Lung (tissue), 11 donors: ENCODE measurements at regions not wholly inside any gene's neighbourhood (a gene's known extent, or its start where the extent isn't known, plus 50 kb on each side); places are given as distances from the start of the nearest gene placed in this dataset.

Source experiments
- ATAC-seq: fragments of 200-7000 bp; cut with Tn5 transposase; one replicate; pipeline ENCODE4 v1.9.1; 2020; ENCODE audit warnings: moderate number of reproducible peaks; ENCODE audit not compliant: insufficient read depth, low FRiP score
- DNase-seq, 3 donors: peaks; one replicate each; pipeline ENCODE4 v3.0.0-alpha.2; 2013 to 2017
- H3K27ac ChIP-seq, 2 donors: one replicate each; pipeline ENCODE4 v1.5.1; 2013; ENCODE audit warnings: mild to moderate bottlenecking in 2 of 2, moderate library complexity in 2 of 2, control low read depth in 1 of 2, inconsistent platforms in 1 of 2, low read depth in 1 of 2, low read length in 1 of 2
- H3K27me3 ChIP-seq, 3 donors: one replicate each; pipeline ENCODE4 v1.5.1; 2013; ENCODE audit warnings: low read length in 2 of 3; ENCODE audit not compliant: control insufficient read depth in 3 of 3, insufficient read depth in 3 of 3
- H3K36me3 ChIP-seq, 4 donors: one replicate each; pipeline ENCODE4 v1.5.1; 2013; ENCODE audit warnings: low read length in 4 of 4, mild to moderate bottlenecking in 1 of 4, moderate library complexity in 1 of 4; ENCODE audit not compliant: control insufficient read depth in 4 of 4, insufficient read depth in 4 of 4
- H3K4me1 ChIP-seq, 5 donors: one replicate each; pipeline ENCODE4 v1.5.1; 2013; ENCODE audit warnings: low read length in 5 of 5, mild to moderate bottlenecking in 2 of 5, moderate library complexity in 1 of 5; ENCODE audit not compliant: control insufficient read depth in 5 of 5, insufficient read depth in 5 of 5
- H3K4me3 ChIP-seq: one replicate; pipeline ENCODE4 v1.5.1; 2013; ENCODE audit warnings: mild to moderate bottlenecking, control low read depth, moderate library complexity
- H3K9ac ChIP-seq, 2 donors: one replicate each; pipeline ENCODE4 v1.5.1; 2013; ENCODE audit warnings: low read length in 2 of 2, control low read depth in 1 of 2; ENCODE audit not compliant: insufficient read depth in 1 of 2
- H3K9me3 ChIP-seq, 4 donors: one replicate each; pipeline ENCODE4 v1.5.1; 2013; ENCODE audit warnings: low read length in 3 of 4, mild to moderate bottlenecking in 1 of 4, moderate library complexity in 1 of 4; ENCODE audit not compliant: control insufficient read depth in 4 of 4, insufficient read depth in 3 of 4
- WGBS, 2 donors: extraction: QIAGEN DNeasy Blood & Tissue Kit; methylation state at CpG; one replicate each; pipeline ENCODE4 v1.1.7; 2013; 5-methylcytosine and 5-hydroxymethylcytosine counted together
- TF ChIP-seq, protein P1 (sequence below): IDR thresholded peaks from 2 replicates; pipeline ENCODE4 v1.5.1; 2012; ENCODE audit warnings: mild to moderate bottlenecking; ENCODE audit errors: control extremely low read depth, extremely low read depth
- donor health status: control.
- donor health status: control.
- donor health status: Bipolar disorder and iron deficiency.
- donor health status: healthy.
- donor health status: DM: yes; HTN: yes; CAD: no.

GRCh38 chr1:229164348-229164747 is 106.6 kb upstream of the RAB4A start:
- Histone ChIP-seq H3K9ac (no peak overlapping the region), H3K4me3 (no peak overlapping the region), H3K36me3 (no peaks in the 10 kb centered on the region), H3K9me3 (no peaks in the 10 kb centered on the region), H3K27me3 (no peaks in the 10 kb centered on the region), H3K27ac (no peak overlapping the region), H3K4me1 (peaks cover 0 to 37% (median 2%) of the 10 kb centered on the region in 5 donors)
- TF ChIP-seq, protein P1, sequence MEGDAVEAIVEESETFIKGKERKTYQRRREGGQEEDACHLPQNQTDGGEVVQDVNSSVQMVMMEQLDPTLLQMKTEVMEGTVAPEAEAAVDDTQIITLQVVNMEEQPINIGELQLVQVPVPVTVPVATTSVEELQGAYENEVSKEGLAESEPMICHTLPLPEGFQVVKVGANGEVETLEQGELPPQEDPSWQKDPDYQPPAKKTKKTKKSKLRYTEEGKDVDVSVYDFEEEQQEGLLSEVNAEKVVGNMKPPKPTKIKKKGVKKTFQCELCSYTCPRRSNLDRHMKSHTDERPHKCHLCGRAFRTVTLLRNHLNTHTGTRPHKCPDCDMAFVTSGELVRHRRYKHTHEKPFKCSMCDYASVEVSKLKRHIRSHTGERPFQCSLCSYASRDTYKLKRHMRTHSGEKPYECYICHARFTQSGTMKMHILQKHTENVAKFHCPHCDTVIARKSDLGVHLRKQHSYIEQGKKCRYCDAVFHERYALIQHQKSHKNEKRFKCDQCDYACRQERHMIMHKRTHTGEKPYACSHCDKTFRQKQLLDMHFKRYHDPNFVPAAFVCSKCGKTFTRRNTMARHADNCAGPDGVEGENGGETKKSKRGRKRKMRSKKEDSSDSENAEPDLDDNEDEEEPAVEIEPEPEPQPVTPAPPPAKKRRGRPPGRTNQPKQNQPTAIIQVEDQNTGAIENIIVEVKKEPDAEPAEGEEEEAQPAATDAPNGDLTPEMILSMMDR = no peak
- 86 to 92% methylated on average over 1 of the region's 1 CpG for WGBS, 2 donors
- ATAC-seq = no peak
- no peak for DNase-seq

DNA sequence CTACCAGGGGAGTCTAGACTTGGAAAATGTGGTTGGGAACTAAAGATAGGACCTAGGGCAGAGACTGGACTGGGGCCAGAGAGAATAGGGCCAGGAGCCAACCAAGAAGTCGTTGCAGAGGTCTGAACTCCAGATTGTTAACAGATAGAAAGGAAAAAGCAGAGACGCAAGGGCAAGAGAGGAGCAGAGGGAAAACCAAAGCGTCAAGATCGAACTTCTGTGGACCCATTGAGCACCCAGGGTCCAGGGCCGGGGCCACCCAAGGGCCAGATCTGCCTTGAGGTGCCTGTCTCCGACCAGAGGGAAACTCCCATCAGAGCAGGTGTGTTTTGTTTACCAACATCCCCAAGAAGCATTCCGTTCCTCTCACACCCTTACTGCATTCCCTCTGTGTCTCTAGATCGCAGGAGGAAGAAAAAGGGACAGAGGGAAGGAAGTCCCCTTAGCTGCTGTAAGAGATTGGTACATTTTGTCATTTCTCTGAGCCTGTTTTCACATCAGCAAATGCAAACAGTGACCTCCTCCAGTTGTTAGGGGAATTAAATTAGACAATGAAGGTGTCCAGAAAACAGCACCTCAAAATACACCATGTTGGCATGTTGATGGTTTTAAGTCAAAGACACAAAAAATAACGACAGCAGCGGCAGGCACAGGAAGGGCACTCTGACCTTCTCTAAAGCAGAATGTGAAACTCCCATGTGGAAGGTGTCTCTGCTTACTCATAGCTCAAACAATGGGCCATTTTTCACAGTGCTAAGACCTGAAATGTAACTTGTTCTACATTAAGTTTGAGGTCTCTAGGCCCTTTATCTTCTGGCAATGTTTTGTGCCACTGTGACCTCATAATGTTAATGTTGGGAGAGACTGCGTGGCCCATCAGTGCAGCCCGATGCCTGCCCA is 105.8 kb upstream of the RAB4A start:
- H3K4me3 ChIP-seq = no peak overlapping the region
- DNase-seq (no peak), ATAC-seq (no peak)
- H3K36me3 ChIP-seq = no peaks in the 10 kb centered on the region
- peaks cover 0 to 39% (median 2%) of the 10 kb centered on the region in 5 donors for H3K4me1 ChIP-seq
- 46 to 61% methylated on average over 12 of the region's 12 CpGs for whole genome bisulfite sequencing, 2 donors
- H3K9ac ChIP-seq = no peak overlapping the region
- H3K9me3 ChIP-seq = no peaks in the 10 kb centered on the region
- H3K27ac ChIP-seq = no peak overlapping the region
- H3K27me3 ChIP-seq = no peaks in the 10 kb centered on the region
- TF ChIP-seq, protein P1 = no peak

GRCh38 chr1:229167318-229167717 is 103.6 kb upstream of the RAB4A start:
- 67 to 81% methylated on average over 4 of the region's 4 CpGs for WGBS, 2 donors
- no peak for DNase-seq
- Histone ChIP-seq H3K27me3 (no peaks in the 10 kb centered on the region), H3K9me3 (no peaks in the 10 kb centered on the region), H3K4me1 (peaks cover 0 to 34% (median 2%) of the 10 kb centered on the region in 5 donors), H3K36me3 (no peaks in the 10 kb centered on the region), H3K4me3 (no peak overlapping the region), H3K9ac (no peak overlapping the region), H3K27ac (no peak overlapping the region)
- ATAC-seq = no peak
- TF ChIP-seq, protein P1 = no peak
